H1 (cell line): ENCODE measurements at regions not wholly inside any gene's neighbourhood (a gene's known extent, or its start where the extent isn't known, plus 50 kb on each side); places are given as distances from the start of the nearest gene placed in this dataset.

Experiments
- CEBPB ChIP-seq: IDR thresholded peaks from 2 replicates; pipeline ENCODE4 v1.6.1; 2012; ENCODE audit warnings: low read depth, low read length
- EZH2 ChIP-seq: fragments of 200-600 bp; sonication (generic); IDR thresholded peaks from 2 replicates; pipeline ENCODE4 v1.7.1; 2012; ENCODE audit warnings: low read depth, mild to moderate bottlenecking, moderate library complexity, low read length, inconsistent platforms; ENCODE audit not compliant: severe bottlenecking
- JUND ChIP-seq: IDR thresholded peaks from 2 replicates; pipeline ENCODE4 v1.6.1; 2011; ENCODE audit warnings: mild to moderate bottlenecking, improper control_type of control experiment, low read length
- NRF1 ChIP-seq: IDR thresholded peaks from 2 replicates; pipeline ENCODE4 v1.6.1; 2011; ENCODE audit warnings: mild to moderate bottlenecking, low read depth, low read length, improper control_type of control experiment
- PHF8 ChIP-seq: fragments of 200-600 bp; sonication (generic); conservative IDR thresholded peaks from 2 replicates; pipeline ENCODE4 v1.7.1; 2012; ENCODE audit warnings: low read depth, mild to moderate bottlenecking, inconsistent platforms, low read length, moderate library complexity
- POLR2A ChIP-seq, 2 experiments: IDR thresholded peaks; 1 replicate in 1 of 2; 2 replicates in 1 of 2; pipeline ENCODE4 v1.6.1; 2011; ENCODE audit warnings: low read depth in 2 of 2, low read length in 2 of 2, mild to moderate bottlenecking in 2 of 2; ENCODE audit errors: control extremely low read depth in 1 of 2
- POLR2AphosphoS5 ChIP-seq: IDR thresholded peaks from 2 replicates; pipeline ENCODE4 v1.6.1; 2011; ENCODE audit warnings: low read depth, low read length
- RFX5 ChIP-seq: IDR thresholded peaks from 2 replicates; pipeline ENCODE4 v1.6.1; 2011; ENCODE audit warnings: low read depth, low read length, improper control_type of control experiment, borderline replicate concordance
- SIN3A ChIP-seq, 2 experiments: IDR thresholded peaks in 1 of 2; conservative IDR thresholded peaks in 1 of 2; 2 replicates each; pipeline ENCODE4 v1.6.1; 2011 to 2012; ENCODE audit warnings: low read length in 2 of 2, improper control_type of control experiment in 1 of 2, low read depth in 1 of 2, mild to moderate bottlenecking in 1 of 2
- SP1 ChIP-seq: IDR thresholded peaks from 2 replicates; pipeline ENCODE4 v1.6.1; 2011; ENCODE audit warnings: low read depth, low read length
- TAF7 ChIP-seq: optimal IDR thresholded peaks from 2 replicates; pipeline ENCODE3; 2011; ENCODE audit warnings: low read depth, mild to moderate bottlenecking, inconsistent platforms, low read length, moderate library complexity, borderline replicate concordance
- TF ChIP-seq, protein P1 (sequence below), 3 experiments: IDR thresholded peaks; 1 replicate in 2 of 3; 2 replicates in 1 of 3; pipeline versions ENCODE4 v1.5.1 to v1.6.1; 2011; ENCODE audit warnings: low read length in 3 of 3, mild to moderate bottlenecking in 3 of 3, inconsistent platforms in 2 of 3, low read depth in 1 of 3, moderate library complexity in 1 of 3; ENCODE audit not compliant: insufficient read depth in 1 of 3; ENCODE audit errors: control extremely low read depth in 1 of 3

GRCh38 chr10:31133251-31133791, 101.7 kb upstream of the ZNF438 start:
- no peak for TF ChIP-seq POLR2AphosphoS5
- no peak for TF ChIP-seq CEBPB
- TF ChIP-seq RFX5: no peak
- TF ChIP-seq JUND: no peak
- no peak for TF ChIP-seq POLR2A (IDR thresholded peaks at IDR 0.05; ENCODE audit: control extremely low read depth in 1 of 2, low read depth in 2 of 2, low read length in 2 of 2)
- TF ChIP-seq PHF8: no peak
- no peak for TF ChIP-seq EZH2
- TF ChIP-seq, protein P1, sequence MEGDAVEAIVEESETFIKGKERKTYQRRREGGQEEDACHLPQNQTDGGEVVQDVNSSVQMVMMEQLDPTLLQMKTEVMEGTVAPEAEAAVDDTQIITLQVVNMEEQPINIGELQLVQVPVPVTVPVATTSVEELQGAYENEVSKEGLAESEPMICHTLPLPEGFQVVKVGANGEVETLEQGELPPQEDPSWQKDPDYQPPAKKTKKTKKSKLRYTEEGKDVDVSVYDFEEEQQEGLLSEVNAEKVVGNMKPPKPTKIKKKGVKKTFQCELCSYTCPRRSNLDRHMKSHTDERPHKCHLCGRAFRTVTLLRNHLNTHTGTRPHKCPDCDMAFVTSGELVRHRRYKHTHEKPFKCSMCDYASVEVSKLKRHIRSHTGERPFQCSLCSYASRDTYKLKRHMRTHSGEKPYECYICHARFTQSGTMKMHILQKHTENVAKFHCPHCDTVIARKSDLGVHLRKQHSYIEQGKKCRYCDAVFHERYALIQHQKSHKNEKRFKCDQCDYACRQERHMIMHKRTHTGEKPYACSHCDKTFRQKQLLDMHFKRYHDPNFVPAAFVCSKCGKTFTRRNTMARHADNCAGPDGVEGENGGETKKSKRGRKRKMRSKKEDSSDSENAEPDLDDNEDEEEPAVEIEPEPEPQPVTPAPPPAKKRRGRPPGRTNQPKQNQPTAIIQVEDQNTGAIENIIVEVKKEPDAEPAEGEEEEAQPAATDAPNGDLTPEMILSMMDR (IDR thresholded peaks at IDR 0.05; ENCODE audit: control extremely low read depth in 1 of 3, insufficient read depth in 1 of 3, low read depth in 1 of 3, low read length in 3 of 3): no peak
- TF ChIP-seq SP1: no peak
- no peak for TF ChIP-seq SIN3A (conservative IDR thresholded peaks at IDR 0.05 in 1 of 2, IDR thresholded peaks at IDR 0.05 in 1 of 2; ENCODE audit: low read depth in 1 of 2, low read length in 2 of 2)
- no peak for TF ChIP-seq TAF7
- TF ChIP-seq NRF1: no peak
